NB4 (cell line): ENCODE measurements at regions not wholly inside any gene's neighbourhood (a gene's known extent, or its start where the extent isn't known, plus 50 kb on each side); places are given as distances from the start of the nearest gene placed in this dataset.

Source experiments
- MYC ChIP-seq: IDR thresholded peaks from 2 replicates; pipeline ENCODE4 v1.6.1; 2011; ENCODE audit warnings: low read depth, low read length
- POLR2A ChIP-seq: IDR thresholded peaks from 2 replicates; pipeline ENCODE4 v1.6.1; 2011; ENCODE audit warnings: mild to moderate bottlenecking; ENCODE audit not compliant: insufficient read length; ENCODE audit errors: extremely low read depth
- TF ChIP-seq, protein P1 (sequence below): IDR thresholded peaks from one replicate; pipeline ENCODE4 v1.5.1; 2012; ENCODE audit warnings: low read depth, low read length

DNA sequence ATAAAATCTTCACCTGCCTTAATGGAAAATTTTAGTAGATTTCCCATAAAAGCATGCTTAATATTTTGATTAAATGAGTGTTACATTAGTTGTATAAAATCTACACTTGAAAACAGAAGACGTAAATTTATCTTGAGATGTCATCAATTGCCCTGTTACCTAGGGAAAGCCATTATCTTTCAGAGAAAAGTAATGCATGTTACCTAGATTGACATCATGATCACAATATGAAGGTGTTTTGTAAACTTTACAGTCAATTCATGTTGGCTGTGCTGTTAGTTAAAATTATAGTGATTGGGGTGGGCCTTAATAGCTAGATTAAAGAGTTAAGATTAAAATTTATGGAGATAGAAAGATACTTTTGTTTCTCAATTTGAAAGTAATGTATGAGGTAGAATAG lies 293.2 kb upstream of the PCDH18 start:
- TF ChIP-seq, protein P1, sequence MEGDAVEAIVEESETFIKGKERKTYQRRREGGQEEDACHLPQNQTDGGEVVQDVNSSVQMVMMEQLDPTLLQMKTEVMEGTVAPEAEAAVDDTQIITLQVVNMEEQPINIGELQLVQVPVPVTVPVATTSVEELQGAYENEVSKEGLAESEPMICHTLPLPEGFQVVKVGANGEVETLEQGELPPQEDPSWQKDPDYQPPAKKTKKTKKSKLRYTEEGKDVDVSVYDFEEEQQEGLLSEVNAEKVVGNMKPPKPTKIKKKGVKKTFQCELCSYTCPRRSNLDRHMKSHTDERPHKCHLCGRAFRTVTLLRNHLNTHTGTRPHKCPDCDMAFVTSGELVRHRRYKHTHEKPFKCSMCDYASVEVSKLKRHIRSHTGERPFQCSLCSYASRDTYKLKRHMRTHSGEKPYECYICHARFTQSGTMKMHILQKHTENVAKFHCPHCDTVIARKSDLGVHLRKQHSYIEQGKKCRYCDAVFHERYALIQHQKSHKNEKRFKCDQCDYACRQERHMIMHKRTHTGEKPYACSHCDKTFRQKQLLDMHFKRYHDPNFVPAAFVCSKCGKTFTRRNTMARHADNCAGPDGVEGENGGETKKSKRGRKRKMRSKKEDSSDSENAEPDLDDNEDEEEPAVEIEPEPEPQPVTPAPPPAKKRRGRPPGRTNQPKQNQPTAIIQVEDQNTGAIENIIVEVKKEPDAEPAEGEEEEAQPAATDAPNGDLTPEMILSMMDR, result no peak
- TF ChIP-seq POLR2A, result no peak
- TF ChIP-seq MYC, result no peak
